ENCODE measurements at regions not wholly inside any gene's neighbourhood (a gene's known extent, or its start where the extent isn't known, plus 50 kb on each side); places are given as distances from the start of the nearest gene placed in this dataset.

DNA sequence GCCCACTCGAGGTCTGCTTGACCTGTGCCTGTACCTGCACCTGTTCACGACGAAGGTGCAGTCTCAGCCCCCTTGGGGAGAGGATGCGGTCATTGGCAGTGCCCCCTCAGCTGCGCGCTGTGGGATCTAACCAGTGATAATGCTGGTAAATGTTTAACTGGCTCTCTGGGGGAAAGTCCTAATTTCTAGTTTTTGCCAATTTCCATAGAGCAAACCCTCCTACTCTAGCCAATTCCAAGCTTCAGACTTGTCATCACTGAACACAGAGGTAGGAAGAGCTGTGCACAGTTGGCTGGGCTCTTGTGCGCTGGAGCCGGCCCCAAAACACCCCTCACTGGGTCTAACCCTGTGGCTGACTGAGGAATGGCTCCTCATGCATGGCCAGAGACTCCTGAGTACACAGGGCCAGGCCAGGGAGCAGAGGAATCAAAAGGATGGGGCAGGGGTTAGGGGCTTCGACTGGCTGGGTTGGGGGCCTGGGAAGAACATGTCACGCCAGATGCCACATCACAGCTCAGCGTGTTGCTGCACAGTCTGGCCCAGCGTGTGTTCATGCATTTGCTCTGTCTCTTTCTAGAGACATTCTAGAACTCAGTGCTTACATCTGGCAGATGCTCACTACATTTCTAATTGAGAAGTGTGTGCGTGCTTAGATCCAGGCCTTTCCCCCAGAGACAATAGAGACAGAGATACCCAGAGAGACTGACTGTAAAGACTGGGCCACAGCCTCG is 270.8 kb downstream of the BCOR start:
- TF ChIP-seq ZNF274 (IDR thresholded peaks at IDR 0.05; ENCODE audit: low read depth, low read length), result no peak
- H3K4me3 ChIP-seq (ENCODE audit: low read length), result no peak overlapping the region

DNA sequence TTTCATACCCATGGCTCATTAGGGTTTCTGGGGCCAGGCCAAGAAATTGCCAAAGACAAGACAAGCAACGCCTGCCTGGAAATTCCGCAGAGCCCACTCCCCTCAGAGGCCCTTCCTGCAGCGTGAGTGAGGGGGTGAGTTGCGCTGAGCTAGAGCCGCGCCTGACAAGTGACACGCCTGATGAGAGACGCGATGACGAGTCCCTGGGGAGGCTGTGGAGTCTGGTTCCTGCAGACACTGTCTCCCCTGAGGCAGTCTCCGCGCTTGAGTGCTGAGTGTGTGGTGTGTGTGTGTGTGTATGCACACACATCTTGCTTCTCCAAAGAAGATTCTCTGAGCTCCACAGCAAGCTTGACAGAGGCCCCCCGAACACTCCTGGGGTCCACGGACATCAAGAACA is 269.8 kb downstream of the BCOR start:
- TF ChIP-seq ZNF274 (IDR thresholded peaks at IDR 0.05; ENCODE audit: low read depth, low read length), result no peak
- H3K4me3 ChIP-seq (ENCODE audit: low read length), result no peak overlapping the region

DNA sequence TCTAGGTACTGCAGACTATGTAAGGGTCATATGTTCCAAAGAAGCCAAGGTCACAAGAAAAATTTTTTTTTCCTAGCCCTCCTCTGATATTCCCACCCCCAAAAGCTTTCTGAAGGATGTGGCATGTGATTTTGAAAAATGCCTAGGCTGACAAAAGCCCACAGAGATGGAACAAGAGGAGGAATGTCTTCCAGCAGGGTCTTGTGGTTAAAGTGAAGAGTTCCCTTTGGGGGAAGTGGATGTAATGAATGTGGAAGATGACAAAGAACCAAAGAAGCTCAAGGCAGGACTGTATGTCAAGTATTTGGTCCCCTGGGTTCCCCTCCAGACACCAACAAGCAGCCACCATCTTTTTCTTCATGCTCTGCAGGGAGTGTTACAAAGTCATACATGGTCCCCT is 268.8 kb downstream of the BCOR start:
- TF ChIP-seq ZNF274 (IDR thresholded peaks at IDR 0.05; ENCODE audit: low read depth, low read length), result no peak
- H3K4me3 ChIP-seq (ENCODE audit: low read length), result no peak overlapping the region

DNA sequence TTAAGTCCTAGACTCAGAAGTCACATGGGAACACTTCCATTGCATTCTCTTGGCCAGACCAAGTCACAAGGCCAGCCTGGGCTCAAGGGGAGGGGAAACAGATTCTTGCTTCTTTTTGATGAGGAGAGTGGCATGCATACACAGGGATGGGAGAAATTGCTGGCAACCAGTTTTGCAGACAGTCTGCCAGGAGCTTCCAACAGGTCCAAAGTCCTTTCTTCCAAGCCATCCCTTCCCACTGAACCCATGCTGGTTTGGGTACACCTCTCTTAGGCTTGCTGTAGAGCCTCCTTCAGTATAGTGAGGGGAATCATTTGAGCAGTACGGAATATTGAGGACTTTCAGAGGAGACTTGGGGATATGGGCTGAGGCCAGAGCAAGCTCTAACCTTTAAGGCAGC is 267.8 kb downstream of the BCOR start:
- no peak overlapping the region for H3K4me3 ChIP-seq (ENCODE audit: low read length)
- no peak for TF ChIP-seq ZNF274 (IDR thresholded peaks at IDR 0.05; ENCODE audit: low read depth, low read length)

DNA sequence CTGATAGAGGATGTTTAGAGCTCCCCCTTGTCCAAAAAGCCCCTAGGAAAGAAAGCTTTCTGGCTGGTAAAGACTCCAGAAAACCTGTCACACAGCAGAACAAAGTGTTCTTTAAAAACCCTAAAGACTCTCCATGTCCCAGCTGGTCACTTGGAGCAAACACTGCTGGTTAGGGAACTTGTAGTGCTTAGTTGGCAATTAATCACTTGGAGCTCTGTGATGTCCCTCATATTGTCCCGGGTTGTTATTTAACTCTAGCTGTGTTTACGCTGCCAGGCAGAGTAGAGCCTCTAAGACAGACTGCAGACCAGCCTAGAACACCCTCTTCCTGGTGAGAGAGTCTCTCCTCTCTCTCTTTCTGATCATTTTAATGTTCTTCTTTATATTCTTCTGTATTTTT is 267.3 kb downstream of the BCOR start:
- no peak overlapping the region for H3K4me3 ChIP-seq (ENCODE audit: low read length)
- TF ChIP-seq ZNF274 (IDR thresholded peaks at IDR 0.05; ENCODE audit: low read depth, low read length), result no peak

DNA sequence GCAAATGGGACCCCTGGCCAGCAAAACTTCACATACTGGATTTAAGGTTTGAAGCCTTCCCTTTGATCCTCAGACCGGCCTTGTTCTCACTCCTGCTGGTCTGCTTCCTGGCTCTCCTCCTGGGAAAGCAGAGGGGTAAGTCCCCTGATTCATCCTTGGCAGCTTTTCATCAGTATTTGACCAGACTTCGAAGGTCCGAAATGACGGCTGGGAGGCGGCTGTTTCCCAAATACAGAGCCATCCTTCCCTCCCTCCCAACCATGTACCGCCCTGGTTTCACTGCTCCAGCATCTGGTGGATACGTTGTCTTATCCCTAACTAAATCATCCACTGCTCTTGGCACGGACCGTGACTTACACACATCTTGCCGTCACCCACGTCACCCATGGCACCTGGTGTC is 265.5 kb downstream of the BCOR start:
- no peak for TF ChIP-seq ZNF274 (IDR thresholded peaks at IDR 0.05; ENCODE audit: low read depth, low read length)
- H3K4me3 ChIP-seq (ENCODE audit: low read length), result no peak overlapping the region

DNA sequence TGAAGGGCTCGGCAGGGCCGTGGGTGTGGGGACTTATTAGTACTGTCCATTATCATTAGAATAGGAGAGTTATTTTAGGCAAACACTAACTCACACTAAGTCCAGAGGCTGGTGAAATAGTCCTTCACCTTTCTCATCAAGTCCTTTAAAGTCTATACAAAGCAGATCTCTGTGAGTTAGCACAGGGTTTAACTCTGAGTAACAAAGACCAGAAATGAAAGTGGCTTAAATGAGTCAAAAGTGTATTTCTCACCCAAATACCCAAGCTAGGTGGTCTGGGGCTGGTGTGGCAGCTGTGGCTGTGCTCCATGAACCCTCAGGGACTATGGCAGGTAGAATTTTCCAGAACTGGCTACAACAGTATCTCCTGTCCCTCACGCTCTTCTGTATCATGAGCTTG is 263.2 kb downstream of the BCOR start:
- no peak for TF ChIP-seq ZNF274 (IDR thresholded peaks at IDR 0.05; ENCODE audit: low read depth, low read length)
- no peak overlapping the region for H3K4me3 ChIP-seq (ENCODE audit: low read length)

DNA sequence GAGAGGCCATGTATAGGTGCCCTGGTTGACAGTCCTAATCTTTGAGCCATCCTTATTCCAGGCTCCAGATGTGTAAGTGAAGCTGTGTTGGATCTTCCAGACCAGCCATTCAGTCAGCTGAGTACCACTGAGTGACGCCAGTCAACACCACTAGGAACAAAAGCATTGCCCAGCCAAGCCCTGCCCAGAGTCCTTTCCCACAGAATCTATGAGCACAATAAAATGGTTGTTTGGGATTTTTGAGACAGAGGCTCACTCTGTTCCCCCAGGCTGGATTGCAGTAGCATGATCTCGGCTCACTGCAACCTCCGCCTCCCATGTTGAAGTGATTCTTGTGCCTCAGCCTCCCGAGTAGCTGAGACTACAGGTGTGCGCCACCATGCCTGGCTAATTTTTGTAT is 262.5 kb downstream of the BCOR start:
- H3K4me3 ChIP-seq (ENCODE audit: low read length), result no peak overlapping the region
- TF ChIP-seq ZNF274 (IDR thresholded peaks at IDR 0.05; ENCODE audit: low read depth, low read length), result no peak

DNA sequence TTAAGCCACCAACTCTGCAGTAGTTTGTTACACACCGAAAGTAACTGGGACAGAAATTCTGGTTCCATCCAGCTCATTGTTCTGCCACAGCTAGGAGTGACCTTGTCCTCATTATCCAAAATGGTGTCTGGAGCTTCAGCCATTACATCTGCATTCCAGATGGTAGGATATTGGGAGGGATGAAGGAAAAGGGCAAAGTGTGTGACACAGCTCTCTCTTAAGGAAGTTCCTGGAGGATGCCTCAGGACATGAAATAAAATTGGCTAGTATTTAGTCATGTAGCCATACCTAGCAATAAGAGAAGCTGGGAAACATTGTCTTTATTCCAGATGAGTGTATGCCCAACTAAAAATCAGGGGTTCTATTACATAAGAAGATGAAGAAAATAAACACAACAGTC is 262.0 kb downstream of the BCOR start:
- TF ChIP-seq ZNF274 (IDR thresholded peaks at IDR 0.05; ENCODE audit: low read depth, low read length), result no peak
- no peak overlapping the region for H3K4me3 ChIP-seq (ENCODE audit: low read length)

DNA sequence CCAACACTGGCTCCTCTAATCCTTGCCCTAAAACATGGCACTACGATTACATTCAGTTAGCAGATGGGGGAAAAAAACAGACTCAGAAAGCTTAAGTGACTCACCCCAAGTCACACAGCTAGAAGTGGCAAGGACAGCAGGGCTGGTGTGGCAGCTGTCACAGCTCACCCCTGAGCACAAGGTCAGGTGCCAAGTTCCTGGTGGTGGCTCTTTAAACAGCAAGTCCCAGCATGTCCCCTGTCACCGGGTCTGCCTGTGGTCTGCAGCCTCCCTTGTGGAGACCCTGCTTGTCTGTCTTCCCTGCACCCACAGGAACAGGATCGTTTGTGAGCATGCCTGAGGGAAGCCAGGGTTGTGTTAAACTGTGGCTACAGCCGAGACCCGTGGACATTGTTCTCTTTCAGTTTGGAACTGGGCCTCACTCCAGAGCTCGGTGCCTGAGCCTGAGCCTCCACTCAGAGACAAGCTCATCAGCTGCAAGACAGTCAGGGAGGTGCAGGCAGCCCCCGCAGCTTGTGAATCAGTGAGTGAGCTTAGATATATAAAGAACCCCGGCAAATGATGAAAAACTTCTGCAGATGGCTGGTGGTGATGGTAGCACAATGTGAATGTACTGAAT is 260.8 kb downstream of the BCOR start:
- no peak for TF ChIP-seq ZNF274 (IDR thresholded peaks at IDR 0.05; ENCODE audit: low read depth, low read length)
- H3K4me3 ChIP-seq (ENCODE audit: low read length), result no peak overlapping the region

DNA sequence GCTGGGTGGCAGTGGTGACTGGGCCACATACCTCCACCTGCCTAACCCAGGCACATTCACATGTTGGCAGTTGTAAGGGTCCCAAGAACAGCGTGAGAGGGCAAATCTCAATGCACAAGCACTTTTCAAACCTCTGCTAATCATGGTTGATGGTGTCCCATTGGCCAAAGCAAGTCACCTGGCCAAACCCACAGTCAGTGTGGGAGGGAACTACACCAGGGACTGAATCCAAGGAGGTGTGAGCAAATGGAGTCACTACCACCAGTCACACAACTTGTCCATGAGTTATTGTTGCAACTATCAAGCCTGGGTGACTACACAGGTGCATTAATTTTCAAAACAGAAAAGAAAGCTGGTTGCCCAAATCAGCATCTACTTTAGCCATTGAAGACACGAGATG is 260.1 kb downstream of the BCOR start:
- TF ChIP-seq ZNF274 (IDR thresholded peaks at IDR 0.05; ENCODE audit: low read depth, low read length), result no peak
- no peak overlapping the region for H3K4me3 ChIP-seq (ENCODE audit: low read length)

DNA sequence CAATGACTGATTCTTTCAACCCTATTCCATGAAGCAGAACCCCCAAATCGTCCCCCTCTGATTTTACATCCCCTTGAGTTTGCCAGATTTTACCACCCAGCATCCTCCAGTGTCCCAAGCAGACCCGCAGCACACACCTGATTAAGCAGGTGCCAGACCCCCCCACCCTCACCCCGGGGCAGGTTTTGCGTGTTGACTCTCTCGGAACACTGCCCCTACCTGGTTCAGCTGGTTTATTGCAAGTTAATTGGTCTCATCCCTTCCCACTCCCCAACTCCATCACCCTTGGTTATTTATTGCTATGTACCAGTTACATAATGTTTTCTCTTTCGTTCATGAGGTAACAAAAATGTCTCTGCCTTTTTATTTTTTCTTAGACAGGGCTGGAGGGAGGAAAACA is 258.4 kb downstream of the BCOR start:
- H3K4me3 ChIP-seq (ENCODE audit: low read length), result no peak overlapping the region
- TF ChIP-seq ZNF274 (IDR thresholded peaks at IDR 0.05; ENCODE audit: low read depth, low read length), result no peak

DNA sequence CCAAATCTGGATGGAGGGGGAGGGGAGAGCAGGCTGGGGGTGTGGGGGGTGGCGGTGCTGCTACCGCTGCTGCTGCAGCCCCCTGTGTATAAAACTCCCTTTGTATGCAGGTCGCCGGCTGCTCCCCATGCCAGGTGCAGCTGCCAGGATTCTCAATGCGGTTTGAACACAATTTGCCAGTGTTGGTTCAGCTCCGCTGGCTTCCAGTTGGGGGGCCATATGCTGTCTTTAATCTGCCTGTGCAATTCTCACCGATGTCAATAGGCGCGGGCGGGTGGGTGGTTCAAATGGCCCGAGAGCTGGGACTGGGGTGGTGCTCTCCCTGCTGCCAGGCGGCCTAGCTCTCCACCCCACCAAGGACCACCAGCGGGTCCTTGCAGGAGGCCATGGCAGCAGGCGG is 257.6 kb downstream of the BCOR start:
- no peak for TF ChIP-seq ZNF274 (IDR thresholded peaks at IDR 0.05; ENCODE audit: low read depth, low read length)
- no peak overlapping the region for H3K4me3 ChIP-seq (ENCODE audit: low read length)

DNA sequence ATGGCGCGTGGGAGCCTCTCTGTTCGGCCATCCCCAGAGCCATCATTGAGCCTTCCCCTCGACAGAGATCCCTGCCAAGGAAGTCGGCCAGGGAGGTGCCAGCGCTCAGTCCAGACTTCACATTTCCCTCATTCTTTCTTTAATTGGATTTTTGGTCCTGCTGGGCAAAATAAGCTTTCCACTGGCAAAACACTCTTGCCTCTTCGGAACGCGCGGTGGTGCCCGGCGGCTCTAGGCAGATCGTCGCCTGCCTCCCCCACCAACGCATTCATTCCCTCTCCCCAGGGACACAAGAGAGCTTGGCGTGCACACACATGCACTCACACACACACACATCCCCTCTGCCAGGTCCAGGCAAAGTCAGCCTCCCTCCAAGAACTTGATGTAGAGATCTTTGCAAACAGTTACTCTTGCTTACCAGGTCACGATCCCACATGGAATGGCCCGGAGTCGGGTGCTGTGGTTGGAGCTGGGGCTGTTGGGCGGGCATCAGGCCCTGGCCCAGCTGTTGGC is 257.1 kb downstream of the BCOR start:
- TF ChIP-seq ZNF274 (IDR thresholded peaks at IDR 0.05; ENCODE audit: low read depth, low read length), result no peak
- no peak overlapping the region for H3K4me3 ChIP-seq (ENCODE audit: low read length)

DNA sequence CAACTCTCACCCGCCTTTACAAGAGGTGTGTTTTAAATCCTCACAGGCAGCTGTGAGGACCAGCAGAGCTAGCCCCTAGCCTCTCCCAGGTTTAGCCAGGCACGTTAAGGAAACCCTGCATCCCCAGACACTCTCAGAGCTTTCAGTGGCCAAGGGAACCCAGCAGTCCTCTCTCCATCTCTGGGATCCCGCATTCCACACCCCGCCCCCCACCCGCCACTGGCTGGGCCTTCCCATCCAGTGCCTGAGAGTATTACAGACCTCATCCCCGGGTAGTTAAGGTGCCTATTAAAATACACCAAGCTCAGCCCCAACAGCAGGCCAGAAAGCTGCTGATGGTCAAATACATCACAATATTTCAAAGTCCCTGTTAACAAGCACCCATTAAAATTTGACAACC is 256.2 kb downstream of the BCOR start:
- TF ChIP-seq ZNF274 (IDR thresholded peaks at IDR 0.05; ENCODE audit: low read depth, low read length), result no peak

More for the DNA sequence above, 256.2 kb downstream of the BCOR start:
- H3K4me3 ChIP-seq (ENCODE audit: low read length), result no peak overlapping the region
